Hematopoietic multipotent progenitor cell treated with erythropoietin and hydrocortisone succinate and interleukin-3 and kit ligand, for 15 days (in vitro differentiated cells): ENCODE measurements at regions not wholly inside any gene's neighbourhood (a gene's known extent, or its start where the extent isn't known, plus 50 kb on each side); places are given as distances from the start of the nearest gene placed in this dataset.
"Not testable (repeated sequence)": the region's sequence is repeated elsewhere in the genome, so short reads cannot be mapped to it uniquely, and the experiment has no call there.

Experiments used
- DNase-seq: peaks from one replicate; pipeline ENCODE4 v3.0.0-alpha.2; 2015; ENCODE audit warnings: low spot score

GRCh38 chr13:111064661-111065060, 50.4 kb upstream of the ARHGEF7 start:
- DNase-seq: no peak

- DNase-seq: no peak
These were observed 52.1 kb upstream of the ARHGEF7 start for GRCh38 chr13:111062966-111063365.

GRCh38 chr13:111062305-111062704, 52.8 kb upstream of the ARHGEF7 start:
- no peak for DNase-seq

- no peak for DNase-seq
These were observed 53.6 kb upstream of the ARHGEF7 start for GRCh38 chr13:111061358-111062045.

GRCh38 chr13:111060237-111060919, 54.7 kb upstream of the ARHGEF7 start:
- no peak for DNase-seq

- DNase-seq: no peak
These were observed 56.2 kb upstream of the ARHGEF7 start for GRCh38 chr13:111058796-111059506.

- not testable (repeated sequence) for DNase-seq
These were observed 56.8 kb upstream of the ARHGEF7 start for GRCh38 chr13:111058339-111058738.

- DNase-seq: not testable (repeated sequence)
These were observed 63.3 kb upstream of the ARHGEF7 start for GRCh38 chr13:111051726-111052232.

- DNase-seq: no peak
These were observed 63.9 kb upstream of the ARHGEF7 start for GRCh38 chr13:111051041-111051725.

GRCh38 chr13:111050539-111050879, 64.6 kb upstream of the ARHGEF7 start:
- no peak for DNase-seq

- DNase-seq: no peak
These were observed 65.1 kb upstream of the ARHGEF7 start for GRCh38 chr13:111049791-111050538.

- no peak for DNase-seq
These were observed 66.7 kb upstream of the ARHGEF7 start for GRCh38 chr13:111048387-111048786.

- no peak for DNase-seq
These were observed 67.8 kb upstream of the ARHGEF7 start for GRCh38 chr13:111047326-111047725.

GRCh38 chr13:111046590-111047141, 68.4 kb upstream of the ARHGEF7 start:
- DNase-seq: no peak

GRCh38 chr13:111045170-111045569, 69.9 kb upstream of the ARHGEF7 start:
- no peak for DNase-seq

- DNase-seq: no peak
These were observed 70.9 kb upstream of the ARHGEF7 start for GRCh38 chr13:111044087-111044830.

- no peak for DNase-seq
These were observed 71.5 kb upstream of the ARHGEF7 start for GRCh38 chr13:111043575-111043982.

GRCh38 chr13:111042661-111043226, 72.4 kb upstream of the ARHGEF7 start:
- DNase-seq: no peak

GRCh38 chr13:111040830-111041229, 74.3 kb upstream of the ARHGEF7 start:
- DNase-seq: no peak

- no peak for DNase-seq
These were observed 75.4 kb upstream of the ARHGEF7 start for GRCh38 chr13:111039735-111040134.
